Psoas muscle (tissue), 7 donors: ENCODE measurements at regions not wholly inside any gene's neighbourhood (a gene's known extent, or its start where the extent isn't known, plus 50 kb on each side); places are given as distances from the start of the nearest gene placed in this dataset.

Experiments used
- ATAC-seq, 4 donors: fragments of 200-7000 bp; cut with Tn5 transposase; one replicate each; pipeline ENCODE4 v1.9.1; 2020; ENCODE audit warnings: moderate library complexity in 3 of 4, mild to moderate bottlenecking in 2 of 4
- DNase-seq, 2 donors: peaks; one replicate each; pipeline ENCODE4 v3.0.0-alpha.2; 2020
- H3K27ac ChIP-seq: fragments of 200-600 bp; one replicate; pipeline ENCODE4 v1.8.0; 2022
- H3K27me3 ChIP-seq, 3 donors: fragments of 200-600 bp in 1 of 3; one replicate each; pipeline versions ENCODE4 v1.6.1 to v1.8.0; 2013 to 2022; ENCODE audit warnings: low read length in 2 of 3, mild to moderate bottlenecking in 2 of 3, moderate library complexity in 1 of 3; ENCODE audit not compliant: insufficient read depth in 3 of 3
- H3K36me3 ChIP-seq, 2 donors: fragments of 200-600 bp in 1 of 2; one replicate each; pipeline versions ENCODE4 v1.6.1 to v1.8.0; 2013 to 2022; ENCODE audit warnings: low read depth in 1 of 2, mild to moderate bottlenecking in 1 of 2, moderate library complexity in 1 of 2; ENCODE audit not compliant: insufficient read depth in 1 of 2
- H3K4me1 ChIP-seq: fragments of 200-600 bp; one replicate; pipeline ENCODE4 v1.8.0; 2022
- H3K4me3 ChIP-seq: fragments of 200-600 bp; one replicate; pipeline ENCODE4 v1.8.0; 2022; ENCODE audit warnings: mild to moderate bottlenecking
- H3K9me3 ChIP-seq: fragments of 200-600 bp; one replicate; pipeline ENCODE4 v1.8.0; 2022
- CTCF ChIP-seq: fragments of 200-600 bp; IDR thresholded peaks from one replicate; pipeline ENCODE4 v1.8.0; 2022; ENCODE audit warnings: antibody characterized with exemption
- WGBS, 3 donors: extraction: QIAGEN DNeasy Blood & Tissue Kit; methylation state at CpG; one replicate each; pipeline versions ENCODE4 v1.1.6 to v1.1.7; 2013; 5-methylcytosine and 5-hydroxymethylcytosine counted together
- intact Hi-C, 2 donors: fragments of 100-400 bp; cut with DNase I; formaldehyde crosslinking; loops; one replicate each; pipeline versions ENCODE4 v1.11.0 to v1.14.2; 2022
- donor health status: healthy with polysubstance abuse.
- donor health status: DM: no; HTN: no; CAD: no; lungs with moderate emphysema.
- donor health status: Bipolar disorder and iron deficiency.
- donor health status: healthy.
- donor health status: DM: yes; HTN: yes; CAD: no.
- donor health status: DM: no; HTN: no; CAD: no.
- donor health status: DM: yes; HTN: yes; CAD: no.

- Histone ChIP-seq H3K4me3 (no peak overlapping the region), H3K27me3 (no peaks in the 10 kb centered on the region), H3K27ac (no peak overlapping the region), H3K9me3 (no peaks in the 10 kb centered on the region), H3K36me3 (no peaks in the 10 kb centered on the region), H3K4me1 (no peaks in the 10 kb centered on the region)
- DNase-seq (no peak), ATAC-seq (no peak)
- WGBS, 3 donors = 71 to 75% (median 74%) methylated on average over 4 of the region's 4 CpGs
- intact Hi-C loops = no loop called here
- TF ChIP-seq CTCF = no peak
Measured at GRCh38 chr5:31104775-31105174, 88.7 kb upstream of the CDH6 start.

DNA sequence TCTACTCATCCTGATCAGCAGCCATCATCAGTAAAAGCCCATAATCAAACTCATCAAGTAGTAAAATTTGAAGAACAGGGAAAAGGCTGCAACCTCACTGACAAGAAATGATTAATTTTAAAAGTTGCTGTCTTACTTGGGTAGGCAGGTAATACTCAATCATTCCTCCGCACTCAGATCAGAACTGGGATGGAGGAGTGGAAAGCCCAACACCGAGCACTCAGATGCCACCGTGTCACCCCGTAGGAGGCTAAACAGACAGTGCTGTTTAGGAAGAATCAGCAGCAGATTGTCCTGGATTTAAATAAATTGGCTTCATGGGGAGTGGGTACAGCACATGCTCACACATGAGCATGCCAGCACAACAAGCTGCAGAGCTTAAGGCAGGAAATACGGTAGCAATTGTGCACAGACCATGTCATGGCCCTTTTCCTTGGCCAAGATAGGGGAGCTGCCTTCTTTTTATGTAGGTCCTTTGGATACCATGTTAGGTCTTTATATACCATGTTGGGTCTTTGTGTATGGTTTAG is 92.6 kb upstream of the CDH6 start:
- 68 to 80% (median 76%) methylated on average over 5 of the region's 5 CpGs for WGBS, 3 donors
- no peaks in the 10 kb centered on the region for H3K27me3 ChIP-seq
- H3K36me3 ChIP-seq = no peaks in the 10 kb centered on the region
- intact Hi-C loops = no loop called here
- no peak for TF ChIP-seq CTCF
- no peak overlapping the region for H3K27ac ChIP-seq
- ATAC-seq = no peak
- H3K4me3 ChIP-seq = no peak overlapping the region
- H3K4me1 ChIP-seq = no peaks in the 10 kb centered on the region
- H3K9me3 ChIP-seq = no peaks in the 10 kb centered on the region
- no peak for DNase-seq

DNA sequence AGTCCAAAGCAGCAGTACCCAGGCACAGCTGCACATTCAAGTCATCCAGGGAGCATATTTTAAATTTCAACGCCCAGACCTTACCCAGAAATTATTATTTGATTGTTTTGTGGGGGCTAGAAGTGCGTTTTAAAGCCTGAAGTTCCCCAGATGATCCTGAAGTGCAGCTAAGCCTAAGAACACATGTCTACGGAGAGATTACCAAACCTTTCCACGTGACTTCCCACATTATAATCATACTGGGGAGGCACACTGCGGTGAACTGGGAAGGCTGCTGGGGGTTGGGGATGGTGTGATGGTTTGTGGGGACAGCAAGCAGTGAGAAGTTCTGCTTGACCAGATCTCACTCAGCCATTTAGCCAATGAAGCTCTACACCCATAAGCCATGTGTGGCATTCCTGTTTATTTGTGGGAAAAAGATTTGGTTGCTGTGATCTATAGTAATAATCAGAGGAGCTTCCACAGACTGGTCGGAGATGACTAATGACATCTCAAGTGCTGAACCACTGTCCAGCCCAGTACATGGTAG is 93.4 kb upstream of the CDH6 start:
- intact Hi-C loops = no loop called here
- WGBS, 3 donors = 70 to 75% (median 70%) methylated on average over 6 of the region's 6 CpGs

GRCh38 chr5:31098811-31099210 is 94.7 kb upstream of the CDH6 start:
- Histone ChIP-seq H3K27ac (no peak overlapping the region), H3K27me3 (no peaks in the 10 kb centered on the region), H3K36me3 (no peaks in the 10 kb centered on the region), H3K4me1 (no peaks in the 10 kb centered on the region), H3K4me3 (no peak overlapping the region), H3K9me3 (no peaks in the 10 kb centered on the region)
- intact Hi-C loops = no loop called here
- WGBS, 3 donors = 72 to 76% (median 76%) methylated on average over 4 of the region's 4 CpGs
- no peak for TF ChIP-seq CTCF
- ATAC-seq (no peak), DNase-seq (no peak)

More for the DNA sequence above, 93.4 kb upstream of the CDH6 start:
- no peak for TF ChIP-seq CTCF
- Histone ChIP-seq H3K4me1 (no peaks in the 10 kb centered on the region), H3K36me3 (no peaks in the 10 kb centered on the region), H3K9me3 (no peaks in the 10 kb centered on the region), H3K4me3 (no peak overlapping the region), H3K27ac (no peak overlapping the region), H3K27me3 (no peaks in the 10 kb centered on the region)
- no peak for ATAC-seq
- DNase-seq = no peak

- no peak overlapping the region for H3K4me3 ChIP-seq
- intact Hi-C loops = no loop called here
- H3K27me3 ChIP-seq = no peaks in the 10 kb centered on the region
- H3K9me3 ChIP-seq = no peaks in the 10 kb centered on the region
- no peaks in the 10 kb centered on the region for H3K4me1 ChIP-seq
- DNase-seq (no peak), ATAC-seq (no peak)
- H3K36me3 ChIP-seq = no peaks in the 10 kb centered on the region
- no peak for TF ChIP-seq CTCF
- no peak overlapping the region for H3K27ac ChIP-seq
Measured at GRCh38 chr5:31097851-31098250, 95.6 kb upstream of the CDH6 start.
